ENCODE measurements at regions not wholly inside any gene's neighbourhood (a gene's known extent, or its start where the extent isn't known, plus 50 kb on each side); places are given as distances from the start of the nearest gene placed in this dataset.
A peak's percentile ranks its signal among the peaks of the same experiment; 100 is the strongest.

DNA sequence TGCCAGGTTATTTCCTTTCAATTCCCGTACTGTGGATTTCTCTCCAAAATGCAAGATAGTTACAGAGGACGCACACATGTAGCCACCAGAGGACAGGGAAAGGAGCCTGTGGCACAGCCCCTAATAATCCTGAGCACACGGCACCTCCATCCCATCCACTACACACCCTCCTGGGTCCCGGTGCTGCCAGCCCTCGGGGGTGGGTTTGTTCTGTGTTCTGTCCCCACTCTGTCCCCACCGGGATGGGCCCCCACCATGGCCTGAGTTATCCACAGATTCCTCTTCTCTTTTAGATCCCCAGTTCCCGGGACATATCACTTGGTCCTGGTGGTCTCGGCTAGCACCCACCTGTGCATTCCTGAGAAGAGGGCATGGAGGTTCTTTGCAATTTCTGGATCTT is 196.9 kb upstream of the PPP2R2D start:
- DNase-seq: no peak

DNA sequence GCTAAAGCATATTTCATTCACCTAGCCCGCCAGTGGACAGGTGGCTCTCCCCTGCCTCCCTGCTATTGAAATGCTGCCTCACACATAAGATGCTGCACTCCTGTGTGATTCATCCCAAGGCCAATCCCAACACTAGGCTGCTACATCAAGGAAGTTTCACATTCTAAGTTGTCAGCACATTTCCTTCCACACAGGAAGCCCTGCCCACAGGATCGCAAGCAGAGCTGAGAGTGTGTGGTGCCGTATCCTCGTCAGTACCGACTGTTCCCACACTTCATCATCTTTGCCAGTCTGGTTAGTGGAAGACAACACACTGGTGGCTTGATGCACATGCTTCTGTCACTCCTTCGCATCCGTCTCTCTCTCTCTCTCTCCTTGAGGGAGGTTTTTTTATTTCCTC is 194.3 kb upstream of the PPP2R2D start:
- no peak for DNase-seq

DNA sequence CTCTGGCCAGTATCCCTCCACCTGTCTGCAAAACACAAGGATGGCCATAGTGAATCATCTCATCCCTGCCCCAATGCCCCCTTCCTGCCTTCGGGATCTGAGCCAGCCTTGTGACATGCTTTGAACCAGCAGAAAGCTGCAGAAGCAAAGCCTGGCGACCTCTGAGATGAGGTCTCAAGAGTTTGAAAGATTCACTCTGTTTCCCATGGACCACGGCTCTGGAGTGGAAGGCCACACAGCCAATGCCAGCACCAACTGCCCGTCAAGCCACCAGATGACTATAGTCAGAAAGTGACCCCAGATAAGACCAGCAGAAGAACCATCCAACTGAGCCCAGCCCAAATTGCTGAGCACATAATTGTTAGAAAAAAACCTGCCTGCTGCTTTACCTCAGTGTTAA is 193.9 kb upstream of the PPP2R2D start:
- DNase-seq: no peak

DNA sequence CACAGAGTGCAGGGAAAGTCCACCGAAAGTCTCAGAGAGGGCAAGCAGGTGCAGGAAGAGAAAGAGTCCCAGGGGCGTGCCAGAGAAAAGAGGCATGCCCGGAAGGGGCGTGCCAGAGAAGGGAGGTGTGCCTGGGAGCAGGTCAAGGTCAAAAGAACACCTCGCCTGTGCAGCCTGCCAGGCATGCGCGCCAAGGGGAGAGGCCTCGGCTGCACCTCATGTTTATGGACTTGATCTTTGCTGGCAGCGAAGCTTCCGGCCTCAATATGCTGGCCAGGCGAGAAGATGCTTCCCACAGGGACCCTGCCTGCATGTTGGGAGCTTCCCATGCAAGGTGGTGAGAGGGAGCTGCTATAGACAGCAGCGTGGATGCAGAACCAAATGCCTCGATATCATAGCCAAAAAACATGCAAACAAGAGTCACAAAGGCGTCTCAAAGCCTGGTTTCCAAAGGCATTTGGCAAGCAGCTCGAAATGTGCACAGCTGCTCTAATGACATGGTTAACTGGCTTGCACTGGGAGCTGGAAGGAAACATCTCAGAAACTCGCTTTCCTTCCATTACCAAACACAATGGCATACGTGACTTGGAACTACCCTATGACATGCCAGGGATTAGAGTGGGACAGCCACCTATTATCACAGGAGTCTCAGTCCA is 192.5 kb upstream of the PPP2R2D start:
- DNase-seq: peak; percentile 38 to 71 (median 49)

DNA sequence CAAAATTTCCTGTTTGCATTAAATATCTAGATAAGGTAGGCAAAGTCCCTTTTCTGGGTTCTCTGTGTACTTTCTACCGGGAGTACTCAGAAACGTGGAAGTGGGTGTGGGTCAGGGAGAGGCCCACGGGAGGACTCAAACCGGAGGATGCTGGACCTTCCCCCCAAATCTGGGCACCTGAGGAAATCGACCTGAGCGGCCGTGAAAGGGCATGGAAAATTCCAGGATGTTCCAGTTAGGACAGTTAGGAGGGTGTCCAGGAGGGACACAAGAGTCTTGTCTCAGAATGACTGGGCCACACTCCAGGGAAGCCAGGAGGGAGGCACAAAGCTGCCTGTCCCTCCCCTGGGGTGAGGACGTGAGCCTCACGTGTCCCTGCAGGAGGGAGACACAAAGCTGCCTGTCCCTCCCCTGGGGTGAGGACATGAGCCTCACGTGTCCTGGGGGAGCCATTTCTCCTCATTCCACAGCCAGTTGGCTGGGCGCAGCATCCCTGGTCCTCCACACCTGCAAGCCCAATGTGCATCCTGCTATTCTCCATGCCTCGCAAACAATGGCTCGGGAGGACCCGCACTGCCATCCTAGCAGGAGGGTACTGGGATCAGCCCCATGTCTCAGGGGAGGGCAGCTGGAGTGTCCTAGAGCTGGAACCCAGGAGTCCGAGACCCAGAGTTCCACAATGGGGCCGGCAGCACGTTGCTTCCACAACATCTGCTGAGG is 190.5 kb upstream of the PPP2R2D start:
- no peak for DNase-seq

DNA sequence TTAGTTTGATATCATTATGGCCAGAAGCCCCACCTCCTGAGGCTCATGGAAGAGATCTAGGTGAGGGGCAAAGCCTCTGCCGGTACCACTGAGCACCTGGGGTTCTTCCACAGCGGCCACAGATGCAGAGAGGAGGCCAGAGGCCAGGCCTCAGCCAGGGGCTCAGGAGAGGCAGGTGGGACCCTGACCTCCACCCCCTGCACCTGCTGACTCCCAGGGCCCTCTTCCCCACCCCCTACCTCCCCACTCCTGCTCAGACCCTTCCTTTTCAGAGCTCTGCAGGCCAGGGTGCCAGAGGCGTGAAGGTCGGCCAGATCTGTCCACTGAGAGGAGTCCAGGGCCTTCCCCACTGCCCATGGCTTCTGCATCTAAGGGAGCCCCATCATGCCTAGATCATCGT is 178.7 kb upstream of the PPP2R2D start:
- no peak for DNase-seq

DNA sequence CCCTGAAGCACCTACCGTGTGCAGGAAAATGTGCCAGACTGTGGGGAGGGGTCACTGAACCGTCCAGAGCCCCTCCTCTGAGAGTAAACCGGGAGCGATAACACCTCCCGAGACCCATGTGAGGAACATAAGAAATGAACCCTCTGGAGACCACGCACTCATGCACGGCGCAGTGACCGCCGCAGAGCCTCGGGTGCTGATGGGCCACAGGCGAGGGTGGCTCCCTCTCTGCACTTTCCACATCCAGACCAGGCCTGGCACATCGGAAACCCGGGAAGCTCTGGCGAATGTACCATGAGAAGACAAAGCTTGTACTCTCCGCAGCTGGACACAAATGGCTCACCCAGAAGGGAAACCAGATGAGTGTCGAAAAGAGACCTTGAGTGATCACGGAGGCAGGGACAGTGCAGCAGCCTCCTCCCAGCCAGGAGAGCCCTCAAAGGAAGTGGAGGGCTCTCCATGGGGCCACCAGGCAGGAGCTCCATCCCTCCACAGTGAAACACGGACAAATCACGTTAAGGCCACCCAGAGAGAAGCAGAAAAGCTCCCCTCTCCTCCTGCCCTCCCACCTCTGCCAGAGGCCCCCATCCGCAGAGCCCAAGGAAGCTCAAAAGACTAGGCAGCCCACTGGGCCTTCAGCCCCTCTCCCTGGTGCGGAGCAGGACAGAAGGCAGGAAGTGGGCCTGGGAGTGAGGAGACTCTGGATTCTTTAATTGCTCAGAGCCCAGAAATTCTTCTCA is 178.1 kb upstream of the PPP2R2D start:
- no peak for DNase-seq

DNA sequence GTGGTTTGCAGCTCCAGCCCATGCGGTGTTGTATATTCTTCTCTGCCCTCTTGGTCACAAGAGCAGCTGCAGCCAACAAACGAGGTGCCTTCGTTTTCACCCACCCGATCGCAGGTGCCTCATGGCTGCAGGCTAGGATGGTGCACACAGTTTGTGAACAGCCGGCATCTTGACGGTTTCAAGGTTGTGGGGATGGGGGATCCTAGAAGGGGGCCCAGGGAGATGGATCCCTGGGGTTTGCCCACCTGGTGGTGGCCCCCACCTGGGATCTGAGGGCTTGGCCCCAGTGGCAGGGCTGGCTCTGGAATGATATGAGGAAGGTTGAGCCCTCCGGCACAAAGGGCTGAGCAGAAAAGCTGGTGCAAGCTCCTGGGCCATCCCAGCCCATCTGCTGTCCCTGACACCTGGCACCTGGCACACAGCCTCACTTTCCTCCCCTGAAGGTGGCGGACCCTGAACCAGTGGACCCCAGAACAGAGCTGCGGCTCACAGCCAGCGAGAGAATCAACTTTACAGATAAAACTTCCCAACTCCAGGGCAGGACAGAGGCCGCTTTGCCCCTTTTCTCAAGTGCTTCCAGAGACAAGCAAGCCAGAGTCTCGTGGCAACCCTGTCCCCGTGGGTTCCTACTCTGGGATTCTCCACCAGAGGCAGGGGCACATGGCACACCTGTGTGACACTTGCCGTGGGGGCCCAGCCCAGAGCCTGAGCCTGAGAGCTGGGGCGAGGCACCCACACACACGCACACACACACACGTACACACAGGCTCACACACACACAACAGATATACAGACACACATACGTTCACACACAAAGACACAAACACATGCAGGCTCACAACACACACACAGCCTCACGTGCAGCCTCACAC is 177.3 kb upstream of the PPP2R2D start:
- DNase-seq: no peak

DNA sequence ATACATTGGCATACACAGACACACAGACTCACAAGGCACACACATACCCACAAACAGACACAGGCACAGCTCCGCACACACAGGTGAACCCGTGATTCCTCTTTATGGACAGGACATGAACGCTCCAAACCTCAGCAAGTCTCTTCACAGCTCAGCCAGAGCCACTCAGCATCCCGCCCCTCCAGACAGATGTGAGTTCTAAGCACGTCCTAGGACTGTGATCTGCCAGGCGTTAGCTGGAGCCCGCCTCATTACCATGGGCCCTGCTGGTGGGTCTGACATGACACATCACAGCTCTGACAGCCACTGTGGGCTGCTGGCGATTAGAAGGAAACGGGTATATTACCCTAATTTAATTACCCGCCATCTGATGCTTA is 176.7 kb upstream of the PPP2R2D start:
- no peak for DNase-seq

DNA sequence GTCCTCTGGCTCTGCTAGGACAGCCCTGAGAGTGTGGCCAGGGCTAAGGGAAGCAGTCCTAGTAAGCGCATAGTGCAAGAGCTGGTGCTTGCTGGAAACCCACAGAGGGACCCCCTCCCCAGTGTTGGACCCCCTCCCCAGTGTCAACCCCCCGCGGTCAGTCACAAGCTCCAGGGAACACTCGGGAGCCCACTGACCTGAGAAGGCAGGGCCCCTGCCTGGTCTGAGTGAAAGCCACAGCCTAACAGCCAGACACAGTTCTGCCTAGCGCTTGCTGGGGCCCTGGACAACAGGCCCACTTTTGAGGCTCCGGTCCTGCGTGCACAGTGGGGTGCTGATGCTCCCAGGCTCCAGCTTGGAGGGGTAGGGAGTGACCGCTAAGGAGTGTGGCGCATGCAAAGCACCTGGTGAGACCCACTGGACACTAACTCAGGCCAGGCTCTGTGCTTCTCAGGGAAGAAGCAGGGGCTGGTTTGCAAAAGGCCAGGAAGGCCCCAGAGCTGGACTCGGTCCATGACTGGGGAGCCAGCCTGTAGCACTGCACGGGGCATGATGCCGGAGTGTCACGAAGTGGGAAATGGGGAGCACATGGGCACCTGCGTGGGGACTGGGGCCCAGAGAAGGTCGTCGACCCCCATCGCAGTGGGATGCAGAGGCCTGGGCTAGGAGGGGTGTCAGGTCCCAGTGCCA is 175.8 kb upstream of the PPP2R2D start:
- no peak for DNase-seq

DNA sequence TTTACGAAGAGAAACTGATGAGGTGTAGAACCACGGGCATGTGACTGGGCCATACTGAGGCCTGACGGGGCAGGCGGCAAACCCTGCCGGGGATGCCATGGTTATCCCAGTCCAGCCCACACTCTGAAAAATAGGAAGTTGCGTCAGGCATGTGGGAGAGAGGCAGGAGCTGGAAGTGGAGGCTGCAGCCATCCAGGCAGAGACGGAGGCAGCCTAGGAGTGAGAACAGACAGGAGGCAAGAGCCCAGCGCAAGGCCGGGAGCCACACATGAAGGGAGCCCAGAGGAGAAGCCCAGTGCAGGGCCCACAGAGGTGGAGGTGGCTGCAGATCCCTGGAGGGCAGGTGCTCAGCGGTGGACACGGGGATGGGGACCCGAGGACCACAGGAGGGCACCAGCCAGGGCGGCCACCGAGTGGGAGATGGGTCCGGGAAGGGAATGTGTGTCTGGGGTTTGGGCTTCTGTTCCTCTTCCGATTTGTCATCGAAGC is 175.2 kb upstream of the PPP2R2D start:
- no peak for DNase-seq

DNA sequence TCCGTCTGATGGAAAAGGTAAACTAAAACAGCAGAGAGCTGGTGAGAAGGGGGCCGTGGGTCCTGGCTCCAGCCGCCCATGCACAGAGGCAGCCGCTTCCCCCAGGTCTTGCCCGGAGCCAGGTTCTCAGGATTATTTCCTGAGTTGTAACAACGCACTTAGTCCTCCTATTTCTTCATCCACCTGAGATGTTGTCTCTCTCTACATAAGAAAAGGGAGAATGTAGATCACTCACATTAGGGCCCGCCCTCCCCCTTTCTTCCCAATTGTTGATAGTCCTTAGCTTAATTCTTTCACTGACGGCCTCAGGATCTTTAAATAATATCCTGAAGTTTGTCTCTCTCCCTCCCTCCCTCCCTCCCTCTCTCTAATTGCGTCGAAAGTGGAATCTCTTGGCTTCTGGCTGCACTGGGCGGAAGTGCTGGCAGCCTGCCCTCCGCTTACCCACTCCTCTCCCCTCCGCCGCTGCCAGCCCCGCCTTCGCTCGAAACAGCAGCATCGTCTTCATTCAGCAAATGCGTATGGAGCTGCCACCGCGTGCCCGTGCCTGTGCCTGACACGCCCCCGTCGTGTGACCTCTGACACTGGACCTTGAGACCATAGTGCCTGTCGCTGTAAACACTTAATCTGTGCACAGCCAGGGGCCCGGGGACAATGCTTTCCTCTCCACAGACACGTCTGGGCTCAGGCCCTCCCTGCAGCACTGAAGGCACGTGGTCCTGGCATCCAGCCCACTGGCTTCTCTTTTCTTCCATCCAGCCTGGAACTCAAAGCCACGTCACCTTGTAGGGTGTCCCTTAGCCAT is 174.5 kb upstream of the PPP2R2D start:
- peak; percentile 49 to 90 (median 78) for DNase-seq

DNA sequence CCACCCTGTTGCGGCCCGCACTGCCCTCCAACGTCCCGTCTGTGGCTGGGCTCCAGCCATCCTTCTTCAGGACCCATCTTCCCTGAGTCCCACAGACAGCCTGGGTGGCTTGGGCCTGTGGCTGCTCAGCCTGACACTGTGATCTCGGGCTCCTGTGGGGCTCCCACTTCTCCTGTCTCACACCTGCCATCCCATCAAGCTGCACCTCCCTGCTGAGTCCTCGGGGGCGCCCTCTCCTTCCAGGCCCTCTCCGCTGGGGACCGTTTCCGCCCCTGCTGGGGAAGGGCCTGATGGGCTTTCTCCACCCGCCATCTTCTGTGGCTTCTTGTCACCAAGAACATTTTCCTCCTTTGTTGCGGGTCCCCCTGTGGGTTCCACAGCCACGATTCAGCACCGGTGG is 173.8 kb upstream of the PPP2R2D start:
- DNase-seq: no peak

DNA sequence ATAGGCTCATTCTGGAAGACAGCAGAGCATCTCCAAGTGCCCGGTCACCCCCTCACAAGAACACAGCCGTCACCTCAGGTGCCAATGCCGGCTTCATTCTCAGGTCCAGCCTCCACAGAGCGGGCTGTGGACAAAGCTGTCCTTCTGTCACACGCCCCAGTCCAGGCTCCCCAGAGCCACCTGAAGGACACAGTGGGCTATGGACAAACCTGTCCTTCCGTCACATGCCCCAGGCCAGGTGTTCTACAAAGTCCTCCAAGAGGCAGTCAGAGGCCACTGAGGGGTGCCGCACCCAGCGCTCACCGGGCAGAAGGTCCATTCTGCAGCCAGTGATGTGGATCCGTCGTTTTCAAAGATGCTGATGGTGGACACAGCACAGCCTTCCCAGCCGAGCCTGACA is 173.2 kb upstream of the PPP2R2D start:
- DNase-seq: no peak

DNA sequence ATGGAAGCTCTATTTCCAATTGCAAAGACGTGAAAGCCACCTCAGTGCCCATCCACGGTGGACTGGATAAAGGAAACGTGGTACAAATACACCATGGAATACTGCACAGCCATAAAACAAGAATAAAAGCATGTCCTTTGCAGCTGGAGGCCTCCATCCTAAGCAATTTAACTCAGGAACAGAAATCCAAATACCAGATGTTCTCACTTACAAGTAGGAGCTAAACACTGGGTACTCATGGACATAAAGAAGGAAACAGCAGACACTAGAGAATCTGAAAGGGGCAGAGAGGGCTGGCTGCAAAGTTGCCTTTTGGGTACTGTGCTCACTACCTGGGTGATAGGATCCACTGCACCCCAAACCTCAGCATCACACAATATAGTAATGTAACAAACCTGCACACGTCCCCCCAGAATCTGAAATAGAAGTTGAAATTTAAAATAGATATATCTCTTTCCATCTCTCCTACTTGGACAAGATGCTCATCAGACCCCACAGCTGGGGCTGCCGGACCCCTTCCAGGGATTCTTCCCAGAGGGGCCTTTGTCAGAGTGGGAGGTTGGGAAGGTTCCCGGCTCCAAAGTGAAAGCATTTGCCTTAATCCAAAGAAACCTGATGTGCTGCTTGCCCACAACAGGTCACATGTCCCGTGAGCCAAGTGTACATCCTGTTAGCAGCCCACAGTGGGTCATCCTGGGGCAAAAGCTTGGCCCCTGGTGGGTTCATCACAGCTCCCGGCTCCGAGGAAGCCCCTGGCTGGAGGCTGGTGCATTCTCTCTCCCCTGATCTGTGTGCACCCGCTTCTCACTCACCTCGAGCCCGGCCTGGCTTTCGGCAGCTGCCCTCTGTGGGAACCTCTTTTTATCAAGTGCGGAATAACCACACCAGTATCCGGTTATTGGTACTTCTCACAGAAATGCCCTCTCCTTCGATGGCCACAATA is 172.3 kb upstream of the PPP2R2D start:
- DNase-seq: peak in 1 of 3 donors; percentile 74

DNA sequence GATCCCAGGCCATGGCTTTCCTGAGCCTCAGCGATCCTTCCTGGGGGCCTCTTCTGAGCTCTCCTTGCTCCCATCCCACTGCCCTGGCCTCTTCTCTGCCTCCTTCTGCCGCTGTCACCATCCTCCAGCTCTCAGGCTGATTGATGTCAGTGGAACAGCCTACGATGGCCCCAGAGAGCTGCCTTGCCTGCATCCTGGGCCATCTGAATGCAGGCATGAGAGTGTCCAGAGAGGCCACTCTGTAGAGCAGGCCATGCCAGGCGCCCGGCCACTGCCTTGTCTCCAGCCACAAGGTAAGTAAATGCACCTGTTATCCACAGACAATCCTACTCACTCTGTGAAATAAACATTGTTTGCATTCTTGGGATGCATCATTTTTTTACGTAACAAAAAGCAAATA is 171.4 kb upstream of the PPP2R2D start:
- DNase-seq: peak in 1 of 3 donors; percentile 37

DNA sequence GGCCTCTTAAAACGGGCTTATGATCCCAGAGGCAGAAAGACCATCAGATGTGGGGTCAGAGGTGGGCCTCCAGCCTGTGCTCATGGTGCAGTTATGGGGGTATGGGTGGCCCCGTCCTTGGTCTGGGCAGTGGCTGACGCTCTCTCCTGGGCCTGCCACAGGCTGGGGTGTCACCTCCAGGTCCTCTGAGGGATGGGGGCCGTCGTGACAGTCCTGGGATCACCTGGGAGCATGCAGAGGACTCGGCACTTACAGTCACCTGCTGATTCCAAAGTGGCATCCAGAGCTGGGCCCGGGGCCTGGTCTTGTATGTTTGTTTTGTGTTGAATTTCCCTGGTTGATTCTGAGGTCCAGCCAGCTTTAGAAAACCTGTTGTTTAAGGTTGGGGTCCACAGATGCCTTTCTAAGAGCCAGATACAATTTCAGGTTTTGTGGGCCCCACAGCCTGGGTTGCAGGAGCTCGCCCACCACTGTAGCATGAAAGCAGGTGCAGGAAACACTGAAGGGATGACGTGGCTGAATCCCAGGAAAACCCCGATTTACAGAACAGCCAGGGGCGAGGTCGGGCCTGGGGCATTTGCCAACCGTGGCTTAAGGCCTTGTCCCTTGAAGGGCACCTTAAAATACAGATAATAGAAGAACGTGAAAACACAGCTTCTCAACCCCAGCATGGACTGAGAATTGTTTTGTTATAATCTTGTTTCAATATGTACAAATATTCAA is 170.7 kb upstream of the PPP2R2D start:
- no peak for DNase-seq

DNA sequence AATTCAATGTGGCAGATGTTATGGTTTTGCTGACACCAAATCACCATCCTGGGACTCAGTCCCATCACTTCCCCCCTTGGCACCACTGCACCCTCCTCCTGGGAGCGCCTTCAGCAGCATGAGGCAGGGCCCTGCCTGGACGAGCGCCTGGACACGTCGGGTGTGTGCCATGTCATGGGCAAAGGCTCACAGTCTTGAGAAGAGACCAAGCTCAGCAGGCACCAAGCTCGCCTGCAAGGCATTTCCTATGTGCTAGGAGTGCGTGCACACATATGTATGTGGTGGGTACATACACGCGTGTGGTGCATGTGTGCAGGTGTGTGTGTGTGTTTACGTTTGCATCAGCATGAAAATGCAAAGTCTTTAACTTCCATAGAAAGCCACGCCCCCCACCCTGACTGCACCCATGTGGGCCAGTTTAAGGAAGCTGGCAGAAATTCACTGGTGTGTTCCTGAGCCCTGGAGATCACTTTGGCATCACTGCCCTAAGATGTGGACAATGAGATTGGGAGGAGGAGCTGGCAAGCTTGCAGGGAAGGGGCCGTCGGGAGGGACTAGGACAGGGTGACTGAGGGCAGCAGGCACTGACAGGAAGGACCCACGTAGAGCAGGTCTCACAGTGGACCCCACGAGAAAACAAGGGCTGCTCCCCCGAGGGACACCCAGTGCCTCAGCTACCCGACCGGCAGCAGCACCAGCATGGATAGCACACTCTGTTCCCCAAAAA is 169.9 kb upstream of the PPP2R2D start:
- DNase-seq: no peak
